ENCODE measurements at regions not wholly inside any gene's neighbourhood (a gene's known extent, or its start where the extent isn't known, plus 50 kb on each side); places are given as distances from the start of the nearest gene placed in this dataset.

GRCh38 chr14:55930016-55930784 lies 188.0 kb upstream of the PELI2 start:
- Mint-ChIP-seq H3K27ac (no peak overlapping the region), H3K9me3 (no peaks in the 10 kb centered on the region), H3K4me3 (no peak overlapping the region), H3K27me3 (peaks cover 7 to 10% of the 10 kb centered on the region in 2 donors), H3K4me1 (no peaks in the 10 kb centered on the region), H3K36me3 (peaks cover 0 to 1% (median 0%) of the 10 kb centered on the region in 3 donors)
- H3K9me3 ChIP-seq (ENCODE audit: low read length), result no peaks in the 10 kb centered on the region
- H3K4me3 ChIP-seq (ENCODE audit: low read length), result no peak overlapping the region
- H3K36me3 ChIP-seq (ENCODE audit: insufficient read depth, low read length), result no peaks in the 10 kb centered on the region
- ChIA-PET POLR2A (no interaction called here), CTCF (no interaction called here)
- no peaks in the 10 kb centered on the region for H3K27me3 ChIP-seq (ENCODE audit: insufficient read depth, low read length, poor library complexity, severe bottlenecking)
- H3K4me1 ChIP-seq (ENCODE audit: insufficient read depth, low read length), result no peaks in the 10 kb centered on the region
- DNase-seq, result no peak
- no peak overlapping the region for H3K27ac ChIP-seq (ENCODE audit: low read depth, low read length)

GRCh38 chr14:55936691-55937090 lies 181.5 kb upstream of the PELI2 start:
- Mint-ChIP-seq H3K4me1 (no peaks in the 10 kb centered on the region), H3K4me3 (no peak overlapping the region), H3K36me3 (peaks cover 0 to 6% (median 3%) of the 10 kb centered on the region in 3 donors), H3K27me3 (peaks cover 4 to 15% of the 10 kb centered on the region in 2 donors), H3K9me3 (no peaks in the 10 kb centered on the region), H3K27ac (peak overlapping the region in 1 of 8 donors; percentile 28)
- Histone ChIP-seq H3K4me1 (ENCODE audit: insufficient read depth, low read length) (no peaks in the 10 kb centered on the region), H3K27me3 (ENCODE audit: insufficient read depth, low read length, poor library complexity, severe bottlenecking) (no peaks in the 10 kb centered on the region), H3K36me3 (ENCODE audit: insufficient read depth, low read length) (no peaks in the 10 kb centered on the region), H3K27ac (ENCODE audit: low read depth, low read length) (no peak overlapping the region), H3K4me3 (ENCODE audit: low read length) (no peak overlapping the region), H3K9me3 (ENCODE audit: low read length) (no peaks in the 10 kb centered on the region)
- DNase-seq, result no peak
- ChIA-PET POLR2A (no interaction called here), CTCF (no interaction called here)

GRCh38 chr14:55938249-55938791 lies 179.9 kb upstream of the PELI2 start:
- Histone ChIP-seq H3K4me3 (ENCODE audit: low read length) (no peak overlapping the region), H3K9me3 (ENCODE audit: low read length) (no peaks in the 10 kb centered on the region), H3K27ac (ENCODE audit: low read depth, low read length) (no peak overlapping the region), H3K27me3 (ENCODE audit: insufficient read depth, low read length, poor library complexity, severe bottlenecking) (no peaks in the 10 kb centered on the region), H3K4me1 (ENCODE audit: insufficient read depth, low read length) (no peaks in the 10 kb centered on the region), H3K36me3 (ENCODE audit: insufficient read depth, low read length) (no peaks in the 10 kb centered on the region)
- no peak overlapping the region for H3K4me3 Mint-ChIP-seq
- CTCF ChIA-PET, result no interaction called here
- DNase-seq, result no peak
- no peaks in the 10 kb centered on the region for H3K4me1 Mint-ChIP-seq
- POLR2A ChIA-PET, result no interaction called here
- H3K9me3 Mint-ChIP-seq, result no peaks in the 10 kb centered on the region
- peaks cover 0 to 6% (median 3%) of the 10 kb centered on the region in 3 donors for H3K36me3 Mint-ChIP-seq
- H3K27me3 Mint-ChIP-seq, result peaks cover 3 to 20% of the 10 kb centered on the region in 2 donors
- H3K27ac Mint-ChIP-seq, result no peak overlapping the region

GRCh38 chr14:55942076-55942654 lies 176.0 kb upstream of the PELI2 start:
- Mint-ChIP-seq H3K4me3 (no peak overlapping the region), H3K4me1 (no peaks in the 10 kb centered on the region), H3K27me3 (peaks cover 0 to 27% of the 10 kb centered on the region in 2 donors), H3K27ac (peak overlapping the region in 1 of 8 donors; percentile 42), H3K36me3 (peaks cover 0 to 6% (median 1%) of the 10 kb centered on the region in 3 donors), H3K9me3 (no peaks in the 10 kb centered on the region)
- CTCF ChIA-PET, result no interaction called here
- Histone ChIP-seq H3K4me1 (ENCODE audit: insufficient read depth, low read length) (no peaks in the 10 kb centered on the region), H3K36me3 (ENCODE audit: insufficient read depth, low read length) (no peaks in the 10 kb centered on the region), H3K27me3 (ENCODE audit: insufficient read depth, low read length, poor library complexity, severe bottlenecking) (no peaks in the 10 kb centered on the region), H3K27ac (ENCODE audit: low read depth, low read length) (no peak overlapping the region), H3K4me3 (ENCODE audit: low read length) (no peak overlapping the region), H3K9me3 (ENCODE audit: low read length) (no peaks in the 10 kb centered on the region)
- no peak for DNase-seq
- POLR2A ChIA-PET, result no interaction called here

GRCh38 chr14:55942826-55943225 lies 175.4 kb upstream of the PELI2 start:
- no peak overlapping the region for H3K4me3 ChIP-seq (ENCODE audit: low read length)
- no peak overlapping the region for H3K27ac Mint-ChIP-seq
- CTCF ChIA-PET, result no interaction called here
- H3K27me3 Mint-ChIP-seq, result peaks cover 0 to 20% of the 10 kb centered on the region in 2 donors
- no peaks in the 10 kb centered on the region for H3K9me3 ChIP-seq (ENCODE audit: low read length)
- H3K9me3 Mint-ChIP-seq, result no peaks in the 10 kb centered on the region
- H3K36me3 Mint-ChIP-seq, result peaks cover 0 to 1% (median under 1%) of the 10 kb centered on the region in 3 donors
- H3K4me1 Mint-ChIP-seq, result no peaks in the 10 kb centered on the region
- no peaks in the 10 kb centered on the region for H3K27me3 ChIP-seq (ENCODE audit: insufficient read depth, low read length, poor library complexity, severe bottlenecking)
- H3K27ac ChIP-seq (ENCODE audit: low read depth, low read length), result no peak overlapping the region
- no peak overlapping the region for H3K4me3 Mint-ChIP-seq
- H3K36me3 ChIP-seq (ENCODE audit: insufficient read depth, low read length), result no peaks in the 10 kb centered on the region
- H3K4me1 ChIP-seq (ENCODE audit: insufficient read depth, low read length), result no peaks in the 10 kb centered on the region
- DNase-seq, result no peak
- POLR2A ChIA-PET, result no interaction called here

DNA sequence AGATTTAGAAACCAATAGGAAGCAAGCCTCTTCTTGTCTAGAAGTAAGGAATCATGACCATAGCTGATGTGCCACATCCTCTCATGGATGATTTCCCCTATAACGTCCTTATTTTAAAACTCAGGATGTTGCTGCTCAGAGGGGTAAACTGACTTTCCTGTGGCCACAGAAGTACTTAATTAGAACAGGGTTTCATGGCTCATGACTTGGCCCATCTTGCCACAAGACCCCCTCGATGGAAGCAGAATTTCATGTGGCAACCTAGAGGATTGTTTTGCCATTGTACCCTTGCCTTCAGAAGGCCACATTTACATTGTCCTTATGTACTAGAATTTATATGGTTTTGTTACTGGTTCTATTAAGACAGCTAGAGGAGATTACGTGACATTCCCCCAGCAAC lies 173.5 kb upstream of the PELI2 start:
- H3K36me3 Mint-ChIP-seq, result no peaks in the 10 kb centered on the region
- POLR2A ChIA-PET, result no interaction called here

DNA sequence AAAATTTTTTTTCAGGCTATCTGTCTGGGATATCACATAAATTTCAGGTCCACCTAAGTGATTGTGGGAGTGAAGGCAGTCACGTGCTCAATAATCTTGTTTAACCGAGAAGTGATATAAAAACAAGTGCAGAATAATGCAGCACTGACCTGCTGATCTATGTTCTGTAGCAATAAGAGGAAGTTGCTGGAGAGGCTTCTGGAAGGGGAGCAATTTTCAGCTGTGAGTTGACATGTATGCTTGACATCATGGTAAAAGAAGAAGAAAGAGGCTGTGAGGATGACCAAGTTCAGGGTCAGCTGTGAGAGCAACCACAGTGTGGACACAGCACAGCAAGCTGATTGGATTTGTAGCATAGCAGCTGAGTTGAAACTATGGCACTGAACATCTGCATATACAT lies 172.0 kb upstream of the PELI2 start:
- POLR2A ChIA-PET, result no interaction called here
- Histone ChIP-seq H3K9me3 (ENCODE audit: low read length) (no peaks in the 10 kb centered on the region), H3K36me3 (ENCODE audit: insufficient read depth, low read length) (no peaks in the 10 kb centered on the region), H3K4me1 (ENCODE audit: insufficient read depth, low read length) (no peaks in the 10 kb centered on the region), H3K4me3 (ENCODE audit: low read length) (no peak overlapping the region), H3K27ac (ENCODE audit: low read depth, low read length) (no peak overlapping the region), H3K27me3 (ENCODE audit: insufficient read depth, low read length, poor library complexity, severe bottlenecking) (no peaks in the 10 kb centered on the region)
- Mint-ChIP-seq H3K27ac (no peak overlapping the region), H3K4me1 (no peaks in the 10 kb centered on the region), H3K4me3 (no peak overlapping the region), H3K27me3 (peaks cover 3 to 14% of the 10 kb centered on the region in 2 donors), H3K9me3 (no peaks in the 10 kb centered on the region), H3K36me3 (no peaks in the 10 kb centered on the region)
- CTCF ChIA-PET, result no interaction called here
- DNase-seq, result no peak

More for the DNA sequence above, 173.5 kb upstream of the PELI2 start:
- Histone ChIP-seq H3K4me1 (ENCODE audit: insufficient read depth, low read length) (no peaks in the 10 kb centered on the region), H3K27ac (ENCODE audit: low read depth, low read length) (no peak overlapping the region), H3K27me3 (ENCODE audit: insufficient read depth, low read length, poor library complexity, severe bottlenecking) (no peaks in the 10 kb centered on the region), H3K4me3 (ENCODE audit: low read length) (no peak overlapping the region), H3K9me3 (ENCODE audit: low read length) (no peaks in the 10 kb centered on the region), H3K36me3 (ENCODE audit: insufficient read depth, low read length) (no peaks in the 10 kb centered on the region)
- Mint-ChIP-seq H3K4me1 (no peaks in the 10 kb centered on the region), H3K4me3 (no peak overlapping the region), H3K9me3 (no peaks in the 10 kb centered on the region), H3K27ac (no peak overlapping the region), H3K27me3 (peaks cover 3 to 14% of the 10 kb centered on the region in 2 donors)
- CTCF ChIA-PET, result no interaction called here
- DNase-seq, result no peak

DNA sequence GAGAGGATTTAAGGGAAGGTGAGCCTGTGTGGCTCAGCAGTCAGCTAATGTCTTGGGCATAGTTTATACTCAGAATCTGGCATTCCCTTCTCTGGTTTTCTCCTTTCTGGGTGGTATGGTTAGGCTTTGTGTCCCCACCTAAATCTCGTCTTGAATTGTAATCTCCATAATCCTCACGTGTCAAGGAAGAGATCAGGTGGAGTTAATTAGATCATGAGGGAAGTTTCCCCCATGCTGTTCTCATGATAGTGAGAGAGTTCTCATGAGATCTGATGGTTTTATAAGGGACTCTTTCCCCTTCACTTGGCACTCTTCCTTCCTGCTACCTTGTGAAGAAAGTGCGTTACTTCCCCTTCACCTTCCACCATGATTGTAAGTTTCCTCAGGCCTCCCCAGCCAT lies 169.8 kb upstream of the PELI2 start:
- ChIA-PET POLR2A (no interaction called here), CTCF (no interaction called here)
- no peaks in the 10 kb centered on the region for H3K27me3 ChIP-seq (ENCODE audit: insufficient read depth, low read length, poor library complexity, severe bottlenecking)
- Mint-ChIP-seq H3K36me3 (no peaks in the 10 kb centered on the region), H3K4me1 (no peaks in the 10 kb centered on the region), H3K4me3 (no peak overlapping the region), H3K27ac (no peak overlapping the region), H3K27me3 (peaks cover 3 to 9% of the 10 kb centered on the region in 2 donors), H3K9me3 (no peaks in the 10 kb centered on the region)
- no peak overlapping the region for H3K27ac ChIP-seq (ENCODE audit: low read depth, low read length)
- no peak for DNase-seq
- no peaks in the 10 kb centered on the region for H3K4me1 ChIP-seq (ENCODE audit: insufficient read depth, low read length)
- no peak overlapping the region for H3K4me3 ChIP-seq (ENCODE audit: low read length)
- H3K36me3 ChIP-seq (ENCODE audit: insufficient read depth, low read length), result no peaks in the 10 kb centered on the region
- H3K9me3 ChIP-seq (ENCODE audit: low read length), result no peaks in the 10 kb centered on the region

All from CD8-positive, alpha-beta memory T cell (primary cell).